ENCODE measurements at regions not wholly inside any gene's neighbourhood (a gene's known extent, or its start where the extent isn't known, plus 50 kb on each side); places are given as distances from the start of the nearest gene placed in this dataset.

DNA sequence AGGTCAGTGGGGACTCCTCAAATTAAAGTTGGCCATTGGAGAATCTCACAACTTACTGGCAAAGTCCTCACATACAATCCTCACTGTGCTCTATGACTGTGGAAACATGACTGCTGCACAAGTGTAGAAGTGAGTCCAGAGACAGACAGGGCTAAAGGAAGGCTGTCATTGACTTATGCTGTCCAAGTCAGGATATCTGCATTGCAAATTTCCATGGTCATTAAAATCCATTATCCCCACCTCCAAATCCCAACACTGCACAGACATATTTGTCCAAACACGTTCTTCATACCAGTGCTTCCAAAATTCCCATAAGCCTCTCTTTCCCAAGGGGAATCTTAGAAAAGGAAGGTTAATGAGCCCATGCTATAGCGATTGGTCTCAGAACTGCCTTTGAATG is 396.8 kb upstream of the ANKRD30A start:
- Mint-ChIP-seq H3K4me1 (peaks cover 11% of the 10 kb centered on the region), H3K27ac (ENCODE audit: unreplicated experiment) (no peak overlapping the region), H3K9me3 (peaks cover under 1% of the 10 kb centered on the region)

DNA sequence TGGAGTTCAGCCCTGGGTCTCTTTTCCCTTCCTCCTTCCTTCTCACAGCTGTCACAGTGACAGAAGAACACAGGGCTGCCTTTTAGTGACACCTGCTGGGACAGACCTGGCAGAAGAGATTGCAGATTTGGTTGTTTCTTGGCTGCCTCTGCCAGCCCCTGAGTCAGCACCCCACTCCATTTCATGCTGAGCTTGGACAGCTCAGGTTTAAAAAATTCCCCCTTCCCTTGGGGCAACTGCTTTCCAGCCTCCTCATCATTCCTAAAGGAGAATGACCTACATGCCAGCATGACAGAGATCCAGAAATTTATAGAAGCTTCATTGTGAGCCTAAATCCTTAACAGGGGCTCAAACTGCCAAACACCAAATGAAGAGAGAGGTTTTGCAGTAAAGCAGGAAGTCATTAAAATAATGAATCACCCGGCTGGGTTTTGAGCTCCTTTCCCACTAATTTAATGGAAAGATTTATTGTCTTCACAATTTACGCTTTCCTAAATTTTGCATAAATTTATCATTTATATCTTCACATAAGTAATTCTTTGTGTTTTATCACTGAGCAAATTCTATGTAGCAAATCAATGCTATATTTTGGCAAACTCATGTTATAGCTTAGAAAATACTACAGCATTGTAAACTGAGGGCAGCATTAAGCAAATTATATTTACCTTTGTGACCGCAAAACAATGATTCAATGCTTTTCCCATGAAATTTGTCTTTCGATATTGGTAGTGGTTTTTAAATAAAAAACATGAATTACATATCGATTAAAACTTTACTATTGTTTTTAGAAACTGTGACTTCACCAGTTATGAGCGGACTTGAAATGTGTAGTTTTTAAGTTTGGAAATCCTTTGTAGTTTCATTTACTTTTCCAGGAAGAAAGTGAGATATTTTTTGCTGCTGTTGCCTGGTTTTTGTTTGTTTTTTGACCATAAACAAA is 399.5 kb upstream of the ANKRD30A start:
- H3K9me3 Mint-ChIP-seq = no peaks in the 10 kb centered on the region
- no peaks in the 10 kb centered on the region for H3K27me3 Mint-ChIP-seq (ENCODE audit: low read depth)
- peaks cover 11% of the 10 kb centered on the region for H3K4me1 Mint-ChIP-seq
- H3K27ac Mint-ChIP-seq (ENCODE audit: unreplicated experiment) = no peak overlapping the region
- TF ChIP-seq, protein P1, sequence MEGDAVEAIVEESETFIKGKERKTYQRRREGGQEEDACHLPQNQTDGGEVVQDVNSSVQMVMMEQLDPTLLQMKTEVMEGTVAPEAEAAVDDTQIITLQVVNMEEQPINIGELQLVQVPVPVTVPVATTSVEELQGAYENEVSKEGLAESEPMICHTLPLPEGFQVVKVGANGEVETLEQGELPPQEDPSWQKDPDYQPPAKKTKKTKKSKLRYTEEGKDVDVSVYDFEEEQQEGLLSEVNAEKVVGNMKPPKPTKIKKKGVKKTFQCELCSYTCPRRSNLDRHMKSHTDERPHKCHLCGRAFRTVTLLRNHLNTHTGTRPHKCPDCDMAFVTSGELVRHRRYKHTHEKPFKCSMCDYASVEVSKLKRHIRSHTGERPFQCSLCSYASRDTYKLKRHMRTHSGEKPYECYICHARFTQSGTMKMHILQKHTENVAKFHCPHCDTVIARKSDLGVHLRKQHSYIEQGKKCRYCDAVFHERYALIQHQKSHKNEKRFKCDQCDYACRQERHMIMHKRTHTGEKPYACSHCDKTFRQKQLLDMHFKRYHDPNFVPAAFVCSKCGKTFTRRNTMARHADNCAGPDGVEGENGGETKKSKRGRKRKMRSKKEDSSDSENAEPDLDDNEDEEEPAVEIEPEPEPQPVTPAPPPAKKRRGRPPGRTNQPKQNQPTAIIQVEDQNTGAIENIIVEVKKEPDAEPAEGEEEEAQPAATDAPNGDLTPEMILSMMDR (conservative IDR thresholded peaks at IDR 0.05) = peak; percentile 58
- no peak overlapping the region for H3K4me3 Mint-ChIP-seq
- DNase-seq (ENCODE audit: low read depth, low spot score) = no peak
- H3K36me3 Mint-ChIP-seq (ENCODE audit: low read depth) = no peaks in the 10 kb centered on the region

More for the DNA sequence above, 396.8 kb upstream of the ANKRD30A start:
- H3K27me3 Mint-ChIP-seq (ENCODE audit: low read depth) = no peaks in the 10 kb centered on the region
- TF ChIP-seq, protein P1 (conservative IDR thresholded peaks at IDR 0.05) = no peak
- no peaks in the 10 kb centered on the region for H3K36me3 Mint-ChIP-seq (ENCODE audit: low read depth)
- no peak overlapping the region for H3K4me3 Mint-ChIP-seq
- no peak for DNase-seq (ENCODE audit: low read depth, low spot score)

DNA sequence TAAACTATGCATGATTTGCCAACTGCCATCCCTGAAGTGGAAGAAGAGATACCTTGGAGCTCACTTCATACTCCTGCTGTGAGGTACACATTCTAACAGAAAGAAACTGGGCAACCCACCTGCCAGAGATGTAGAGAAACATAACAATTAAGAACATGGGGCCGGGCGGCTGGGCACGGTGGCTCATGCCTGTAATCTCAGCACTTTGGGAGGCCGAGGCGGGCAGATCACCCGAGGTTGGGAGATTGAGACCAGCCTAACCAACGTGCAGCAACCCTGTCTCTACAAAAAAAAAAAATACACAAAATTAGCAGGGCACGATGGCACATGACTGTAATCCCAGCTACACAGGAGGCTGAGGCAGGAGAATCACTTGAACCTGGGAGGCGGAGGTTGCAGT is 402.6 kb upstream of the ANKRD30A start:
- Mint-ChIP-seq H3K36me3 (ENCODE audit: low read depth) (no peaks in the 10 kb centered on the region), H3K9me3 (no peaks in the 10 kb centered on the region), H3K4me3 (no peak overlapping the region), H3K27ac (ENCODE audit: unreplicated experiment) (no peak overlapping the region), H3K4me1 (peaks cover 11% of the 10 kb centered on the region), H3K27me3 (ENCODE audit: low read depth) (no peaks in the 10 kb centered on the region)
- TF ChIP-seq, protein P1 (conservative IDR thresholded peaks at IDR 0.05) = no peak
- DNase-seq (ENCODE audit: low read depth, low spot score) = no peak

- Mint-ChIP-seq H3K9me3 (peaks cover 3% of the 10 kb centered on the region), H3K36me3 (ENCODE audit: low read depth) (no peaks in the 10 kb centered on the region), H3K27ac (ENCODE audit: unreplicated experiment) (no peak overlapping the region), H3K4me1 (peaks cover 11% of the 10 kb centered on the region), H3K4me3 (no peak overlapping the region), H3K27me3 (ENCODE audit: low read depth) (no peaks in the 10 kb centered on the region)
- DNase-seq (ENCODE audit: low read depth, low spot score) = no peak
- TF ChIP-seq, protein P1 (conservative IDR thresholded peaks at IDR 0.05) = no peak
Measured at GRCh38 chr10:36721871-36722270, 403.5 kb upstream of the ANKRD30A start.

GRCh38 chr10:36720895-36721294 is 404.5 kb upstream of the ANKRD30A start:
- Mint-ChIP-seq H3K27ac (ENCODE audit: unreplicated experiment) (no peak overlapping the region), H3K9me3 (peaks cover 3% of the 10 kb centered on the region), H3K4me3 (no peak overlapping the region), H3K4me1 (peaks cover 10% of the 10 kb centered on the region), H3K36me3 (ENCODE audit: low read depth) (no peaks in the 10 kb centered on the region), H3K27me3 (ENCODE audit: low read depth) (no peaks in the 10 kb centered on the region)
- TF ChIP-seq, protein P1 (conservative IDR thresholded peaks at IDR 0.05) = no peak
- no peak for DNase-seq (ENCODE audit: low read depth, low spot score)

All from neural crest cell (in vitro differentiated cells).